Karpas-422 (cell line): ENCODE measurements at regions not wholly inside any gene's neighbourhood (a gene's known extent, or its start where the extent isn't known, plus 50 kb on each side); places are given as distances from the start of the nearest gene placed in this dataset.
"Not testable (repeated sequence)": the region's sequence is repeated elsewhere in the genome, so short reads cannot be mapped to it uniquely, and the experiment has no call there.

Experiments used
- DNase-seq: peaks from one replicate; pipeline ENCODE4 v3.0.0-alpha.2; 2015
- H2AFZ ChIP-seq: fragments of 200-600 bp; sonication (generic); 2 replicates; pipeline ENCODE4 v1.6.1; 2014; ENCODE audit warnings: antibody characterized with exemption, low read length, mixed read lengths
- H3K27ac ChIP-seq: fragments of 200-600 bp; sonication (generic); 2 replicates; pipeline ENCODE4 v1.5.1; 2014; ENCODE audit warnings: mild to moderate bottlenecking, low read length, moderate library complexity
- H3K27me3 ChIP-seq: fragments of 200-600 bp; sonication (generic); 2 replicates; pipeline ENCODE4 v1.6.1; 2014; ENCODE audit warnings: low read length, mixed read lengths
- H3K36me3 ChIP-seq: fragments of 200-600 bp; sonication (generic); 2 replicates; pipeline ENCODE4 v1.6.1; 2014; ENCODE audit warnings: low read length, mixed read lengths; ENCODE audit not compliant: insufficient read depth
- H3K4me1 ChIP-seq: fragments of 200-600 bp; sonication (generic); 2 replicates; pipeline ENCODE4 v1.6.1; 2014; ENCODE audit warnings: mild to moderate bottlenecking, low read length, mixed read lengths
- H3K4me2 ChIP-seq: fragments of 200-600 bp; sonication (generic); 2 replicates; pipeline ENCODE4 v1.6.1; 2014; ENCODE audit warnings: low read length, low read depth, mild to moderate bottlenecking; ENCODE audit not compliant: poor library complexity, severe bottlenecking
- H3K4me3 ChIP-seq: fragments of 200-600 bp; sonication (generic); 2 replicates; pipeline ENCODE4 v1.5.1; 2014; ENCODE audit warnings: mild to moderate bottlenecking, antibody characterized with exemption, low read length, mixed read lengths
- H3K79me2 ChIP-seq: fragments of 200-600 bp; sonication (generic); 2 replicates; pipeline ENCODE4 v1.6.1; 2014; ENCODE audit warnings: mild to moderate bottlenecking, low read length, mixed read lengths
- H3K9ac ChIP-seq: fragments of 200-600 bp; sonication (generic); 2 replicates; pipeline ENCODE4 v1.6.0; 2014; ENCODE audit warnings: low read length
- H3K9me2 ChIP-seq: fragments of 200-600 bp; sonication (generic), shearing (Covaris generic); replicated peaks from 2 replicates; pipeline ENCODE4 v1.6.0; 2014; ENCODE audit warnings: mild to moderate bottlenecking, low read length, moderate library complexity; ENCODE audit not compliant: insufficient read depth
- H3K9me3 ChIP-seq: fragments of 300-700, 200-600 bp; sonication (generic); 2 replicates; pipeline ENCODE4 v1.6.1; 2014; ENCODE audit warnings: low read length, mixed read lengths
- H4K20me1 ChIP-seq: fragments of 200-600 bp; sonication (generic); 2 replicates; pipeline ENCODE4 v1.6.1; 2014; ENCODE audit warnings: mild to moderate bottlenecking, antibody characterized with exemption, low read length, low read depth; ENCODE audit not compliant: insufficient read depth

GRCh38 chr6:169085466-169085865, 168.2 kb downstream of the THBS2 start:
- no peak overlapping the region for H2AFZ ChIP-seq
- no peaks in the 10 kb centered on the region for H3K36me3 ChIP-seq
- no peaks in the 10 kb centered on the region for H3K4me1 ChIP-seq
- H3K9me3 ChIP-seq = no peaks in the 10 kb centered on the region
- H3K27me3 ChIP-seq = 0 out of 2 replicates have a peak, but pooled peaks cover 3% of the 10 kb centered on the region
- H3K4me3 ChIP-seq = no peak overlapping the region
- no peaks in the 10 kb centered on the region for H3K79me2 ChIP-seq
- no peak overlapping the region for H3K4me2 ChIP-seq
- H3K9me2 ChIP-seq = no peaks in the 10 kb centered on the region
- no peak for DNase-seq
- no peak overlapping the region for H3K27ac ChIP-seq
- H3K9ac ChIP-seq = no peak overlapping the region
- no peaks in the 10 kb centered on the region for H4K20me1 ChIP-seq

DNA sequence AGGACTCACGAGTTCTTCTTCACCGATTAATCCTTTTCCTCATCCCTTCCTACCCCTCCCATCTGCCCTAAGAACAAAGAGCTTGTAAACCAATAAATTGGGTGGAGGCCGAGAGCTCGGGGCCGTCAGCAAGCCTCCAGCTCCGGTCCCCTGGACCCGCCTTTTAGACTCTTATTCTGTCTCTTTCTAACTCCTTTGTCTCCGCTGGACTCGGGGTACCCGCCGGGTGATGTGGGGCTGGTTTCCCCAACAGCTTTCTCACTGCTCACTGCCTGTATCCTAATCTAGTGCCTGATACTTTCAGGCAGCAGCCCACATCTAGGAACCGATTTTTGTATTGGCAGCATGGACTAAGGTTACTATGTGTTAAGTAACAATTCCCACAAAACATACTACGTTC, 169.1 kb downstream of the THBS2 start:
- not testable (repeated sequence) for H3K4me3 ChIP-seq, H3K27me3 ChIP-seq, H2AFZ ChIP-seq, H3K9me2 ChIP-seq, H3K36me3 ChIP-seq, H3K9ac ChIP-seq, H4K20me1 ChIP-seq, H3K4me2 ChIP-seq, DNase-seq, H3K27ac ChIP-seq, H3K79me2 ChIP-seq, H3K4me1 ChIP-seq, H3K9me3 ChIP-seq

DNA sequence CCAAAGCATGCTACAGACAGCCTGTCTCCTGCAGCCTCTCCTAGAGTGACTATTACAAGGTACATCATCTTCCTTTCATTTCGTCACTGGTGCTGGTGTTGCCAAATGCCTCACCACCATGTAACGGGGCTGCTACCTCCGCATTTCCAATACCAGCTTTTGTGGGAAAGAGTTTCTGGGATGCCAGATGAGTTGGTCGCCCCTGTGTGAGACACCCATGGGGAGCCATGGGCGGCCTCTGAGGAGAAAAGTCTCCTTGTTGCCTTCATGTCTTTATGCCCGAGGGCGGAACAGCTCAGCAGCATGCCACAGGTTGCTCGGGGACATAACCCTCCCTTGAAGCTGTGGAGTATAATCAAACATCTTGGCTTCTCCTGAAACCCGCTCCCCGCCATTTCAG, 169.6 kb downstream of the THBS2 start:
- H3K9me3 ChIP-seq = no peaks in the 10 kb centered on the region
- no peaks in the 10 kb centered on the region for H3K9me2 ChIP-seq
- no peaks in the 10 kb centered on the region for H3K79me2 ChIP-seq
- no peak overlapping the region for H3K9ac ChIP-seq
- no peaks in the 10 kb centered on the region for H3K36me3 ChIP-seq
- no peak for DNase-seq
- H3K27me3 ChIP-seq = 0 out of 2 replicates have a peak, but pooled peaks cover 1% of the 10 kb centered on the region
- no peak overlapping the region for H3K4me2 ChIP-seq
- H3K27ac ChIP-seq = no peak overlapping the region
- no peaks in the 10 kb centered on the region for H4K20me1 ChIP-seq
- no peak overlapping the region for H3K4me3 ChIP-seq
- no peak overlapping the region for H2AFZ ChIP-seq
- no peaks in the 10 kb centered on the region for H3K4me1 ChIP-seq

DNA sequence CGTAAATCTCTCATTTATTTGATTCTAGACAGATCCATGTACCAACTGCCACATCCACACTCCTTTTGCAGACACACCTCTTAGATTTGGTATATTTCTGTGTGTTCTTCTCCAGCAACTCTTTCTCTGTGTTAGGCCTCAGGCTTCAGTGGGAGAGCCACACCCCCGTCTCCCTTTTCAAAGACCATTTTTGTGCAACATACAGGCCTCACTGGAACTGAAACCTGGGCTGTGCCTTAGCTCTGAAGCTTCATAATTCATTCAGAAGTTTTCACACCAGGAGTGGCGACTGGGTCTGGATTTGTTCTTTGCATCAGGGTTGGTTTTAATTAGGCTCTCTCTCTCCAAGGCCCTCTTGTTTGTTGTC, 170.2 kb downstream of the THBS2 start:
- Histone ChIP-seq H3K36me3 (no peaks in the 10 kb centered on the region), H3K4me1 (no peaks in the 10 kb centered on the region), H3K79me2 (no peaks in the 10 kb centered on the region), H4K20me1 (no peaks in the 10 kb centered on the region), H3K4me2 (no peak overlapping the region), H3K9me3 (no peaks in the 10 kb centered on the region), H3K4me3 (no peak overlapping the region), H3K27ac (no peak overlapping the region), H2AFZ (no peak overlapping the region), H3K9ac (no peak overlapping the region), H3K27me3 (no peaks in the 10 kb centered on the region), H3K9me2 (no peaks in the 10 kb centered on the region)
- DNase-seq = no peak

DNA sequence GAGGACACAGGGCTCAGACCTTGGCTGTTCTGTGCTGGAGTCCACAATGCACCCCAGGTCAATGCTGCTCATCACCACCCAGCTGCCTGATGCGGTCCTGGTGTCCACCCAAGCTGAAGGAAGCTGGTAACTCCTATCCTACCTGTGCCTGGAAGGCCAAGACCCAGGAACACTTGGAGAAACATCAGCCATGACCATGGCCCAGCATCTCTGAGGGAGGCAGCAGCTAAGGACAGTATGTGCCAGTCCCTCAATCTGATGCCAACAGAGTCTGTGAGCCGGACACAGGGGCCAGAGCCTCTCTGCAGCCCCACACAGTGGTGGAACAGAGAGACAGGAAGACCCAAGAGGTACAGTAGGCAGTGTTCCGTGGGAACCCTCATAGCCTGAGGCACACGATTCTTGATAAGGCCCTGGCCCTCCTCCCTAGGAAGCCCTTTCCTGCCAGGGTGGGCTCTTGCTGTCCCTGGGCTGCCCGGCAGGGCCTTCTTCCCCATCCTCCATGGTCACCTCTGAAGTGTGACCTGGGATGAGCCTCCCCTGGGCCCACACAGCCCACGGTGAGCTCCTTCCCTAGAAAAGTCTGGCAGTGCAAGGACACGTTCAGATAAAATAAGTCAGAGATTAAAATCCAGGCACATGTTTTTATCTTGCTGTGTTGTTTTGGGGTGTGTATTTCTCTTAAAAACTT, 170.7 kb downstream of the THBS2 start:
- H3K4me3 ChIP-seq = no peak overlapping the region
- H4K20me1 ChIP-seq = no peaks in the 10 kb centered on the region
- no peaks in the 10 kb centered on the region for H3K79me2 ChIP-seq
- H3K9me2 ChIP-seq = no peaks in the 10 kb centered on the region
- H3K4me2 ChIP-seq = no peak overlapping the region
- H3K9me3 ChIP-seq = no peaks in the 10 kb centered on the region
- H3K27ac ChIP-seq = no peak overlapping the region
- no peak overlapping the region for H2AFZ ChIP-seq
- H3K36me3 ChIP-seq = no peaks in the 10 kb centered on the region
- DNase-seq = no peak
- no peaks in the 10 kb centered on the region for H3K27me3 ChIP-seq
- no peaks in the 10 kb centered on the region for H3K4me1 ChIP-seq
- H3K9ac ChIP-seq = no peak overlapping the region

DNA sequence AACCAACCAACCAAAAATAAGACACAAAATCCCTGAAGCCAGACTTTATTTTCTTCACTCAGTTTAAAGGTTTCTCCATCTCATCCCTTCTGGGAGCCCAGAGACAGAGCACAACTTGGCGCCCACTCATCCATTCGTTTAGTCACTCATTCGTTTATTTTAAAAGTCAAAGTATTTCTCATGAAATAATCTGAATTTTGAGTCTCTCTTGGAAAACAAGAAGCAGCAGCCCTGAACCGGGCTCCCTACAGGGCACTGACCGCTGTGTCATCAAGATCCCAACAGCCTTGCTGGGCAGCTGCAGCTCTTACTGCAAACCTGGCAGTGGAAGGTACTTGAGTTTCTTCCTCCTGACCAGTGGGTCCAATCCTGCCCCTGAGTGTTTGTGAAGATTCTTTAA, 171.6 kb downstream of the THBS2 start:
- H3K27me3 ChIP-seq = no peaks in the 10 kb centered on the region
- H3K9me2 ChIP-seq = no peaks in the 10 kb centered on the region

DNA sequence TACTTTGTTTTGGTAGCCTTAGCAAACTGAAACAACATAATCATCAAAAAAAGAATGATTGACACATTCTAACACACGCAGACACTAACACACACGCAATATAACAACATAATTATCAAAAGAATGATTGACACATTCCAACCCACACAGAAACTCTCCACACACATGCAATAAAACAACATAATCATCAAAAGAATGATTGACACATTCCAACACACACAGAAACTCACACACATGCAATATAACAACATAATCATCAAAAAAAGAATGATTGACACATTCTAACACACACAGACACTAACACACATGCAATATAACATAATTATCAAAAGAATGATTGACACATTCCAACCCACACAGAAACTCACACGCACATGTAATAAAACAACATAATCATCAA, 172.4 kb downstream of the THBS2 start:
- Histone ChIP-seq H3K27ac (no peak overlapping the region), H3K4me3 (no peak overlapping the region), H3K27me3 (no peaks in the 10 kb centered on the region), H2AFZ (no peak overlapping the region), H3K9ac (no peak overlapping the region), H3K4me2 (no peak overlapping the region), H3K79me2 (no peaks in the 10 kb centered on the region), H3K4me1 (no peaks in the 10 kb centered on the region), H3K9me3 (no peaks in the 10 kb centered on the region), H4K20me1 (no peaks in the 10 kb centered on the region), H3K36me3 (no peaks in the 10 kb centered on the region), H3K9me2 (no peaks in the 10 kb centered on the region)
- no peak for DNase-seq

More for the DNA sequence above, 171.6 kb downstream of the THBS2 start:
- Histone ChIP-seq H3K27ac (no peak overlapping the region), H3K4me2 (no peak overlapping the region), H3K79me2 (no peaks in the 10 kb centered on the region), H3K36me3 (no peaks in the 10 kb centered on the region), H4K20me1 (no peaks in the 10 kb centered on the region), H3K4me3 (no peak overlapping the region), H3K4me1 (no peaks in the 10 kb centered on the region), H2AFZ (no peak overlapping the region), H3K9ac (no peak overlapping the region), H3K9me3 (no peaks in the 10 kb centered on the region)
- no peak for DNase-seq

GRCh38 chr6:169079650-169080049, 174.0 kb downstream of the THBS2 start:
- Histone ChIP-seq H3K27me3 (no peaks in the 10 kb centered on the region), H3K9me3 (no peaks in the 10 kb centered on the region), H3K27ac (no peak overlapping the region), H3K9ac (no peak overlapping the region), H3K4me1 (no peaks in the 10 kb centered on the region), H3K9me2 (no peaks in the 10 kb centered on the region), H4K20me1 (no peaks in the 10 kb centered on the region), H3K4me2 (no peak overlapping the region), H3K4me3 (no peak overlapping the region), H3K36me3 (no peaks in the 10 kb centered on the region), H2AFZ (no peak overlapping the region), H3K79me2 (no peaks in the 10 kb centered on the region)
- no peak for DNase-seq
